HG03196 (cell line): ENCODE measurements at regions not wholly inside any gene's neighbourhood (a gene's known extent, or its start where the extent isn't known, plus 50 kb on each side); places are given as distances from the start of the nearest gene placed in this dataset.
"Not testable (repeated sequence)": the region's sequence is repeated elsewhere in the genome, so short reads cannot be mapped to it uniquely, and the experiment has no call there.

Experiments
- ATAC-seq: cut with Tn5 transposase; IDR thresholded peaks from one replicate; pipeline ENCODE4 v1.9.1; 2021; ENCODE audit not compliant: unreplicated experiment

- peak; percentile 90 for ATAC-seq
Observed at GRCh38 chr1:80629304-80629837, 1171.4 kb upstream of the ADGRL2 start.

GRCh38 chr1:80624682-80625081, 1176.1 kb upstream of the ADGRL2 start:
- no peak for ATAC-seq

GRCh38 chr1:80607064-80607463, 1193.7 kb upstream of the ADGRL2 start:
- ATAC-seq, result no peak

- no peak for ATAC-seq
Observed at GRCh38 chr1:80594013-80594412, 1206.7 kb upstream of the ADGRL2 start.

- no peak for ATAC-seq
Observed at GRCh38 chr1:80593197-80593596, 1207.5 kb upstream of the ADGRL2 start.

GRCh38 chr1:80582980-80583379, 1217.8 kb upstream of the ADGRL2 start:
- ATAC-seq, result no peak

GRCh38 chr1:80579055-80579454, 1221.7 kb upstream of the ADGRL2 start:
- ATAC-seq, result no peak

GRCh38 chr1:80566867-80567266, 1233.9 kb upstream of the ADGRL2 start:
- ATAC-seq, result no peak

GRCh38 chr1:80566123-80566522, 1234.6 kb upstream of the ADGRL2 start:
- no peak for ATAC-seq

GRCh38 chr1:80565406-80565805, 1235.3 kb upstream of the ADGRL2 start:
- no peak for ATAC-seq

GRCh38 chr1:80542231-80542630, 1258.5 kb upstream of the ADGRL2 start:
- ATAC-seq, result no peak

- no peak for ATAC-seq
Observed at GRCh38 chr1:80540596-80540995, 1260.1 kb upstream of the ADGRL2 start.

GRCh38 chr1:80540149-80540548, 1260.6 kb upstream of the ADGRL2 start:
- no peak for ATAC-seq

- not testable (repeated sequence) for ATAC-seq
Observed at GRCh38 chr1:80539298-80539697, 1261.4 kb upstream of the ADGRL2 start.

- ATAC-seq, result no peak
Observed at GRCh38 chr1:80536461-80536860, 1264.3 kb upstream of the ADGRL2 start.

- ATAC-seq, result no peak
Observed at GRCh38 chr1:80535466-80535865, 1265.3 kb upstream of the ADGRL2 start.

- no peak for ATAC-seq
Observed at GRCh38 chr1:80534606-80535360, 1266.0 kb upstream of the ADGRL2 start.

GRCh38 chr1:80533775-80534334, 1266.9 kb upstream of the ADGRL2 start:
- no peak for ATAC-seq

- ATAC-seq, result no peak
Observed at GRCh38 chr1:80533093-80533492, 1267.6 kb upstream of the ADGRL2 start.

GRCh38 chr1:80531182-80531581, 1269.6 kb upstream of the ADGRL2 start:
- no peak for ATAC-seq

GRCh38 chr1:80529546-80529945, 1271.2 kb upstream of the ADGRL2 start:
- no peak for ATAC-seq

GRCh38 chr1:80523861-80524260, 1276.9 kb upstream of the ADGRL2 start:
- ATAC-seq, result no peak

GRCh38 chr1:80523071-80523470, 1277.7 kb upstream of the ADGRL2 start:
- not testable (repeated sequence) for ATAC-seq
